22Rv1 (cell line): ENCODE measurements at regions not wholly inside any gene's neighbourhood (a gene's known extent, or its start where the extent isn't known, plus 50 kb on each side); places are given as distances from the start of the nearest gene placed in this dataset.

Source experiments
- CTCF ChIP-seq: fragments of 450-650 bp; IDR thresholded peaks from 2 replicates; pipeline ENCODE4 v1.5.1; 2017; ENCODE audit warnings: mild to moderate bottlenecking
- ZFX ChIP-seq: fragments of 450-650 bp; IDR thresholded peaks from 2 replicates; pipeline ENCODE4 v1.6.1; 2017; ENCODE audit warnings: antibody characterized with exemption, borderline replicate concordance

GRCh38 chr5:12951846-12952245, 992.6 kb downstream of the DNAH5 start:
- no peak for TF ChIP-seq CTCF
- TF ChIP-seq ZFX = no peak
